Stimulated activated CD4-positive, alpha-beta T cell treated with anti-CD3 and anti-CD28 coated beads, TNF-alpha, amount 100 ng/mL, for 24 hours (primary cell): ENCODE measurements at regions not wholly inside any gene's neighbourhood (a gene's known extent, or its start where the extent isn't known, plus 50 kb on each side); places are given as distances from the start of the nearest gene placed in this dataset.
"Not testable (repeated sequence)": the region's sequence is repeated elsewhere in the genome, so short reads cannot be mapped to it uniquely, and the experiment has no call there.

ENCODE experiments used
- DNase-seq, 3 experiments: peaks; one replicate each; pipeline ENCODE4 v3.0.0-alpha.2; 2020; ENCODE audit warnings: low read depth in 3 of 3

DNA sequence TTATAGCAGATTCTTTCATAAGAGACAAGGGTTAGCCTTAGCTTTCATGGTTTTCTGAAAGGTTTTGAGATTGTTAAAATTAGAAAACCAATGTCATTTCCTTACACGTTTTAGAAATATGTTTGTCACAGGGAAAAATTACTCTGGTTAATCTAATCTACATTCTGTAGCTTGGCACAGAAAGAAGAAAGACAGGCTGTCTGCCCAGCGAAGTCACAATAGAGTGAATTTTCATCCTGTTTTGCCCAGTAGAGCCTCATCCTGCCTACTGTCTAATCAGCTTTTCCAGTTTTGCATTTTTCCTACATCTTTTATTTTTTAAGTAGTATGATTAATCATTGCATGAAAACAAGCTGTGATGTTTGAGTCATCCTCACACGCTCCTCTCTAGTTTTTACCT, 688.8 kb downstream of the MTRR start:
- no peak for DNase-seq

DNA sequence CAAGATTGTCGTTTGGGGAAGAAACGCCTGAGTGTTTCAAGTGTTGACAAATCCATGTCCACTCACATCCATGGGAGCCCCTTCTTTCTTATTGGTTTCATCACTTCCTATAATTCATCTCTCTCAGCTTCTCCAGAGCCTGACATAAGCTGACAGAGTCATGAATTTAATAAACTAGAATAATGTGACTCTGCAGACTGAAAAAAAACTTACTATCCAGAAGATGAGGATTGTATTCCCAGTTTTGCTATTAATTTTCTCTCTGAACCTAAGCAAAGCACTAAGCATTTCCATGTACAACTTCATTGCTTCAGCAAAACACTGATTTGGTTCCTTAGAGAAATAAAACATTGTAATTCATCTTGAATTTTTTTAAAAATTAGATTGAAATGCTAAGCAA, 691.8 kb downstream of the MTRR start:
- no peak for DNase-seq

DNA sequence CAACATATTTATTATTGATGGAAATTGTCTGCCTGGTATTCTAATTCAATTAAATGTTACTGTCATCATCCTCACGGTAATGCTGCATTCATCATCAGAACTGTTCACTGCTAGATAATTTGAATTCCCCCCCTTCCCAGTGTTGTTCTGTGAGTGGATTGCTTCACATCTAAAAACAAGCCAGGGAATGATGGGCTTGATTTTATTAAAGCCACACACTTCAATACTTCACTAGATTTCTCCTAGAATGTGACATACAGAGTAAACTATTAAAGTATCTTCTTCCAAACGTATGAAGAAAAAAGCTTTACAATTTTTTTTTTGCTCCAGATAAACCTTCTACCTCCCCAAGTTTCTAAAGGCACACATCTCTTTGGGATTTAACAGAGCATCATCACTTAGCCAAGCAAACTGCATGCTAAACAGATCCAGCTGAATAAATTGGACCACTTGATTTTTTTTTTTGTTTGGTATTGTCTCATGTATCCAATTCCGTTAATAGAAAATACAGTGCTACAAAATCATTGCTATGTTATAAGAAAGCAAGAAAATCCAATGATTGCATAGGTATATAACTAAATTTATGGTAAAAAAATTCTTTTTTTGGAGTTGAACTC, 692.4 kb downstream of the MTRR start:
- no peak for DNase-seq

DNA sequence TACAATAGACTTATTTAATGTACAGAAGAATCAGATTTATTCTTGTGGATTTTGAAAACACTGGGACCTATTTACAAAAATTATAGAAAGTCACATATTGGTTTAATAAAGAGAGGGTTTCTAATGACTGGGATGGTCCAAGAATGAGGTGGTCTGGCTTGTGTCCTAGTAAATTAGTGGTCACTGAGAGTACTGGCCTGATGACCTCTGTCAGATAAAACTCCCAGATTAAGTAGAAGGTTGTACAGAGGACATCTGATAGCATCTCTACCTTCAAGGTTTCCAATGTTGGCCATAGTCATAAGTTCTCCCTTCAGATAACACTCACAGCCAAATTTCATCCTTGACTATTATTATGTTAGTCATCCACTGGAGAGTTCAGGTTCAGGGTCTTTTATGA, 692.9 kb downstream of the MTRR start:
- DNase-seq = no peak

DNA sequence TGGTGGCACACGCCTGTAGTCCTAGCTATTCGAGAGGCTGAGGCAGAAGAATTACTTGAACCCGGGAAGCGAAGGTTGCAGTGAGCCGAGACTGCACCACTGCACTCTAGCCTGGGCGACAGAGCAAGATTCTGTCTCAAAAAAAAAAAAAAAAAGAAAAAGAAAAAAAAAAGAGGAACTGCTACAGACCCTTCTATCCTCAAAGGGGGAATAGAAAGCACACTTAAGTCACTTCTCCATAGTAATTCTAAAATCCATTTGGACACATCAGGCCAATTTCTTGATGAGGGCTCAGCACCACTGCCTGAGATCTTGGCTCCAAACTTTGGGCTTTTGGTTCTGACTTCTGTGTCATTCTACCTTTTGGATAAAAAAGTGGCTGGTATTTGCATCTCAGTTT, 694.6 kb downstream of the MTRR start:
- not testable (repeated sequence) for DNase-seq

DNA sequence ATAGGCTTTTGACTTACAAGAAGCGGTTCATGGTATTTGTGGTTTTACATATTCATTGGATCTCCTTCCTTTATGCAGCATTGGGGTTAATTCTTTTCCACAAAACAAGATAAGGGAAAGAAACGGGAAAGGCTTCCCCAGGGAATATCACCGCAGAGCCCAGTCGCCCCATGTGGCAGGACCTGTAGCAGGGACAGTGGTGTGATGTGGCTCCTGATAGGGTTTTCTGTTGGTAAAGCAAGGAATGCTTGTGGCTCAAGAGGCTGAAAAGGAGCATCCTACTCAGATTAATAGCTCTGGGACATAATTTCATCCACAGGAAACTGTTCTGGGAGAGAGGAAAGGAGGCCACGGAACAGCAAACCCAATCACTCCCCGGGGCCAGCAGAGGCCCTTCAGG, 699.9 kb downstream of the MTRR start:
- no peak for DNase-seq

DNA sequence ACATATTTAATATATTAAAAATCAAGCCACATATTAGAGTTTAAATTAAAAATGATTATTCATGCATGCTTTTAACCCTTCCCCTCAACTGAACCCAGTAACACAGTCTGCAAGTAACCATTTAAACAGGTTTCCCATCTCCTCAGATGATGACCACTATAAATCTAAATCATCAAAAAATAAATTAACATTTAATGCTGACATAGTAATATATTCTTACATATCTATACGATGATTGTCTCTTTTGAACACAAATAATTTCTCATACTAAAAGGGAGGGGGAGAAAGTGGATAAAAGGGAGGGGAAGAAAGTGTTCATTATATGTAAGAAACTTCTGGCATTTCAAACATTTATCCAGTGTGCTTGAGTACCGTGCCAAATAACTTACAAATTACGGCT, 701.6 kb downstream of the MTRR start:
- DNase-seq = no peak

DNA sequence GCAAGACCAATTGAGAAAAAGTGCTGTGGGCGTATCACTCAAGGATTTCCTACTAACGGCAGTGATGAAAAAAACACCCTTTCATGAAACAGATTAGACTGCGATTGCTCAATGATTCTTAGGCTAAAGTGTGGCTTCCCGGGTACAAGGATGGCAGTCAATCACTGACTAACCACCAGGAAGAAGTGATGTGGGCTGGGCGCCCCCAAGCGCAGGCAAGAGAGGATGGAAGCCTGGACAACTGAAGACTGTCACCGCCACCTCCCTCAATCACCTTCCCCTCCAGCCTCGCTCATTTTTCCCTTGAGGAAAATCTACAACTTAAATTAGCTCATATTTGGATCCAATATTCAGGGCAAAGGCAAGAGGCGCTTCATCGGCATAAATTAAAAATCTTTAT, 707.2 kb downstream of the MTRR start:
- no peak for DNase-seq

DNA sequence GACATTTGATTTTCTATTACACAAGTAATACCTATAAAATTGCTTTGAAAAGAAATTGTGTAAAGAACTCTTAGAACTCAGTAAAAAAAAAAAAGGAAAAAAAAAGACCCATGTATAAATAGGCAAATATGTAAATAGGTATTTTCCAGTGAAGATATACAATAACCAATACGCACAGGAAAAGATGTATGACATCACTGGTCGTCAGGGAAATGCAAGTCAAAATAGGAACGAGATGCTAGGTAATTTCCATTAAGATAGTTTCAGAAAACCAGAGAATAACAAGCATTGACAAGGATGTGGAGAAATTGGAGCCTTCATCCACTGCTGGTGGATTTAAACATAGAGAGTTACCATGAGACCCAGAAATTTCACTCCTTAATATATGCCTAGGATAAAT, 708.8 kb downstream of the MTRR start:
- DNase-seq = no peak

DNA sequence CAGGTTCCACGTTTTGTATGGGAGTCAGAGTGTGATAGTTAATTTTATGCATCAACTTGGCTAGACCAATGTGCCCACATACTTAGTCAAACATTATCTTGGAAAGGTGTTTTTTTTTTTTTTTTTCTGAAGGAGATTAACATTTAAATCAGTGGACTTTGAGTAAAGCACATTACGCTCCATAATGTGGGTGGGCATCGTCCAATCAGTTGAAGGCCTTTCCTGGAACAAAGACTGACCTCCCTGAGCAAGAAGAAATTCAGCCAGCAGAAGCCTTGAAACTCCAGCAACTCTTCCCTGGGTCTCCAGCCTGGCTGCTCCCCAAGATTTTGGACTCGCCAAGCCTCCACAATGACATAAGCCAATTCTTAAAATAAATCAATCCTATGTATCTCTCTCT, 711.4 kb downstream of the MTRR start:
- no peak for DNase-seq

DNA sequence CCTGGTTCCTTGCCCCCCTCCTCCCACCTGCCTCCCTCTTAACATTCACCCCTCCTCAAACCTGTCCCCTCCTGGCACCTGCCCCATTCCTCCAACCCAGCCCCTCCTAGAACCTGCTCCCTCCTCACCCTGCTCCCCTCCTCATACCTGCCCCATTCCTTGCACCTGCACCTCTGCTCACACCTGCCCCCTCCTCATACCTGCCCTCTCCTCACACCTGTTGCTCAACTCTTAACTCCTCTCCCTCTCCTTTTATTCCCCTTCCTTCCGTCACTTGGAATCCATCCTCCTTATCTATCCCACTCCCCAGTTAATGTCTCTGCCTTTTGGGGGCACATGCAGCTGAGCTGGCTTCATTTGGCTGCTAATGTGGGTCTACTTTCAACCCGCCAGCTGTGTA, 712.1 kb downstream of the MTRR start:
- DNase-seq = no peak

DNA sequence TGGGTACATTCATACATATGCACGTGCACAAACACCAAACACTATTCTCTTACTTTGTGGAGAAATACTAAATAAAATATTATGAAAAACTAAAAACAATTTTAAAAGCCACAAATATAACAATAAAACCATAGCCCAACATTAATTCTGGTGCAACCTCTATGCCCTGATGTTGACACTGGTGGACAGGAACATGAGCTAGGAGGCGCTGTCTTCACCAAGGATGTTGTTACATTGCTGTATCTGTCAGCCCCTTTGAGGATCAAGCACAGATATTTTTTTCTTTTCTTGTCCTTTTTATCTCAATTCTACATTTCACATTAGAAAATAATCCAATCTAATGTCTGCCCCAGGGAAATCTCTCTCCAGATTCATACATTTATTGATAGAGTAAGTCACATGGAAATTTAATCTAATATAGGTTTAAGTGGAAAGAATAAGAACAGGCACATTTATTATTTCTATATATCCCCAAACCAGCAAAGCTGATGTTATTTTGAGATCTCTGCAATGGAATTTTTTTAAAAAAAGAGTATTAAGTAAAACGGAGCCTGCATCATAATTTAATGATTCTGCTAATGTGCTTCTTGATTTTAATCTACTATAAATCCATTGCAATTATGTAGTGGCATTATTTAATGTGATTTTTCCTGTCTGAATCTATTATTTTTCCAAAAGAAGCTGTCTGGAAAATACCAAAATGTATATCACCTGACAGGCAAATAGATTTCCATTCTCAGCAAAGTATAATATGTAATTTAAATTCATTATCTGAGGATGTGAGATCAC, 716.5 kb downstream of the MTRR start:
- DNase-seq = no peak

DNA sequence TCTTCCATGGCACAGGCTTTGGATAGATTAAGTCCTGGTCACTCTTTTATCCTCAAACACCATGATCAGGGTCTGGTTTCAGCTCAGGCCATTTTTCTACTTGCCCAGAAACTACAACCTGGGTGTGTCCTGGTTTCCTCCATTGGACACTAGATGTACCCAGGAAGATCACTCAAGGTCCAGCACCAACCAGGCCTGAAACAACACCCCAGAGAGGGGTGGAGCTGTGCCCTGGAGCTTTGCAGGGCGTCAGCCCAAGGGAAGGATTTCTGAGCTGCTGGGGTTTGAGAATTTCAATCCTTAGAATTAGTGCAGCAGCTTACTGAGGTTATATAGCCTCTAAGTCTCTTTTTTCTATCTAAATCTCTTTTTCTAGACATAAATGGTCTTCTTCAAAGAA, 722.0 kb downstream of the MTRR start:
- DNase-seq = no peak

DNA sequence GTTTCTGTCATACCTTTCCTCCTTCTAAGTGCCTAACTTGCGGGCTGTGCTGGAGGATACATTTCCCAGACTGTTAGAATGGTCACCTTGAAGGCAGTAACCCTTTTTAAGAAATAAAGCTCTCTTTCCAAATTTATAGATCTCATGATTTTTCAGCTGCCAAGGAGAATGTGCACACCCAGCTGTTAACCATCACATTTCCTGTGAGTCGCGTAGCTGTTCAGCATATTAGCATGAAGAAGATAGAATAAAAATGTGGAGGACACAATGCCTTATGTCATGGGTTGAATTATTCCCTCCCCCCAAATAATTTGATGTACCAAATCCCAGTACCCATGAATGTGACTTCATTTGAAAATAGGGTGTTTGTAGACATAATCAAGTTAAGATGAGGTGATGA, 729.4 kb downstream of the MTRR start:
- DNase-seq = no peak

DNA sequence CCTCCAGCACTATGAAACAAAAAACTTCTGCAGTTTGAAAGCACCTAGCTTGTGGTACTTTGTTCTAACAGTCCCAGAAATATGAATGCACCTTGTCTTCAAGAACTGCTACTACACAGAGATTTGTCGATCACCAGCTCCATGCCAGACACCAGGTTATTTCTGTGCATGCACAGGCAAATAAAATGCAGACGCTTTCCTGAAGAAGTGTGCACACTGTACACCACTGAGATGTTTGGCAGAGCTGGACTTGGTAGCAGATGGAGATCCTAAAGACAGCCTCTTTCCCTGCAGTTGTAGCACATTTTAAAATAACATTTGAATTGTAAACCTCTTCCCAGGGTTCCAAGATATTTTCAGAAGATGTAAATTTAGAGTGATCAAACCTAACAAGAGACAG, 730.0 kb downstream of the MTRR start:
- DNase-seq = no peak

DNA sequence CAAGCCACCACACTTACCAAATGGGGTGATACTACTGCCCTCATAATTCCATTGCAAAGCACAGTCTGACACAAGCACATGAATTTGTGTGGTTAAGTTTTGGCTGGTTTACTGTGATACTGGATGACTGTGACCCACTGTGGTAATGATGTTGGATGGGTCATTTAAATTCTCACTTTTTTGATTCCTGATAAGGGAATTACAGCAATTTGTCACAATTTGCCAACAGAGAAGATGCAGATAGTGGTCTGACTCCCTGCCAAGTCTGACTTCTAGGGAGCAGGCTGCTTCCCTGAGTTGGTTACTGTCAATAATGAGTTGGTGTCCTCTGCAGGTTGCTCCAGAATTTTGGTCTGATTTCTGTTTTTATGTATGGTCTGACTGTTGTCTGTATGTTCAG, 731.9 kb downstream of the MTRR start:
- DNase-seq = no peak

DNA sequence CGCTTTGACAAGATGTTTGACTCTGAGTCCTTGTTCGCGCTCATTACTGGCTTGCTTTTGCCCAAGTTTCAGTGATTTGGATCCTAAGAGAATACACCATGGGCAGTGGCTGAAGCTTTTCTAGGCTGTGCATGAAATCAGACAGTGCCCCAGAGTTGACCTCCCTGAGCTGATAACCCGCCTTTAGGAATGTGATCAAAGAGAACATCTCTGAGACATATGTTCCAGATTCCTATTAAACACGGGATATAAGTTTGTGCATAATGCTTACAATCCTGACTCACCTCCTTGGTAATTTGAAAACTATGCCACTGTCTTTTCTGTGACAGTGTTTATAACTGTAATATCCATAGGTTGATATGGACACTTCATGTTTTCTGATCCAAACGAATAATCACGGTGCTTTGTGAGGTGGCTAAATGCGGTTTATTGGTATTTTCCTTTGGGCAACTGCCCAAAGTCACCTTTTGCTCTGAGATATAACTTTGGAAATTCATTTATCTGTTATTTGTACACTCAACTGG, 732.9 kb downstream of the MTRR start:
- DNase-seq = no peak

DNA sequence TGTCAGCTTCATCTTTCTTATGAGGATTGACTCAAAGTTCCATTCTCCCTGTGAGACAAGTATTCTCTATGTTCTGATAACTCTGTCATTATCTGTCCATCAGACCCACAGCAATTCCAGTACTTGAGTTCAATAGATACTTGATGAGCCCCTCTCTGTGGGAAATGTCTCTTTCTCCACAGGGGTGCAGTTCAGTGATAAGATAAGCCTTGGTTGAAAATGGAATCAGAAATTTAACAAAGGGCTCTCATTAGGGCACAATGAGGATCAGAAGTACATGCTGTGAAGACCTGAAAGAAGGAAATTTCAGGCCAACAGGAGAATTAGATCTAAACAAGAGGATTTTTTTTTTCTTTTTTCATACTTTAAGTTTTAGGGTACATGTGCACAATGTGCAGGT, 737.3 kb downstream of the MTRR start:
- no peak for DNase-seq

DNA sequence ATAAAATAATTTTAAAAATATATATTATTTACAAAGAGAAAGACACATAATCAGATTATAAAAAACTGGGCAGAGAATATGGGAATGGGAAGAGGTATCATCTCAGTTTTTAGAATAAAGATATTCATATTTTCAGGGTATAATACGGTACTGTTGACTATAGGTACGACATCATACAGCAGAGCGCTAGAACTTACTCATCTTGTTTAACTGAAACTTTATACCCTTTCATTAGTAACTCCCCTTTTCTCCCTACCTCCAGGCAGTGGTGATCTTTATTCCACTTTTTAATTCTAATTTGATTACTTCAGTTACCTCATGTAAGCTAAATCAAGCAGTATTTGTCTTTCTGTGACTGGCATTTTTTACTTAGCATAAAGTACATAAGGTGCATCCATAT, 742.1 kb downstream of the MTRR start:
- no peak for DNase-seq

DNA sequence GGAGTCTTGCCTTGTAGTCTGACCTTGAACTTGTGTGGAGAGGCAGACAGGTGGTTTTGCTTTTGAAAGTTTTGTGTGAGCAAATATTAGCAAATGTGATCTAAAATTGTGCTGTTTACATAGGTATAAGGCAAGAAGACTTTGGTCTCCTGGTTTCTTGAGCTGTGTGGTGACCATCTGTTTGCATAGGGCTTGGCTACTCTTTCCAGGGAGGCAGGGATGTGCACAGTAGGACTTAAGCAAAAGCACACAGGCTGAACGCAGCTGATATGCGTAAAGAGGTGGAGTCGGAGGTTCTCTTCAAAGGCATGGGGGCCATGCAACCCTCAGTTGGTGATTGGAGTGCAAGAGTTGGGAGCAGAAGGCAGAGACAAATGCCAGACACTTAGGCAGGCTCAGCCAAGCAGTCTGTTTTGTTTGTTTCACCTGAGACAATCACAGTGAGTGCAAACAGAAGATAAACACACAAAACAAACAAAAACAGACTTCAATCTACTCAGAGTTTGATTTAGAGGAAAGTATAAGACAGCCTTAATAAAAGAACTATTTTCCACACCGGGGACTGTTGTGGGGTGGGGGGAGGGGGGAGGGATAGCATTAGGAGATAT, 744.2 kb downstream of the MTRR start:
- no peak for DNase-seq

DNA sequence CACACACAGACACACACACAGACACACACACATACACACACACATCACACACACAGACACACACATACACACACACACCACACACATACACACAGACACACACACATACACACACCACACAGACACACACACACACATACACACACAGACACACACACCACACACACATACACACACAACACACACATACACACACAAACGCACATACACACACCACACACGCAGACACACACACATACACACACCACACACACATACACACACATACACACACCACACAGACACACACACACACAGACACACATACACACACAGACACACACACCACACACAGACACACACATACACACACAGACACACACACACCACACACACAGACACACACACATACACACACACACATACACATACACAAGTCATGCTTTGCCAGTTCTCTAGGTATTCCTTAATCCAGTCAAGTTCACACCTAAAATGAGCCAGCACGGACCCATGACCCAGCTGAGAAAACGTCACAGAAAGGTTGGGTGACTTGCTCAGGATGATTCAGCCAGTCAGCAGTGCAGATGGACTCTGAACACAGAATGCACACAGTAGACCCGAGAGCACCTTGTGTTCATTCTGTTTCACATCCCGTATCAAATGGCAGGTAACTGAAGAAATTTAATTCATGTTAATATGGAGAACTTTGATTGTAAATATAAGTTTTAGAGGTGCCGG, 746.4 kb downstream of the MTRR start:
- no peak for DNase-seq

DNA sequence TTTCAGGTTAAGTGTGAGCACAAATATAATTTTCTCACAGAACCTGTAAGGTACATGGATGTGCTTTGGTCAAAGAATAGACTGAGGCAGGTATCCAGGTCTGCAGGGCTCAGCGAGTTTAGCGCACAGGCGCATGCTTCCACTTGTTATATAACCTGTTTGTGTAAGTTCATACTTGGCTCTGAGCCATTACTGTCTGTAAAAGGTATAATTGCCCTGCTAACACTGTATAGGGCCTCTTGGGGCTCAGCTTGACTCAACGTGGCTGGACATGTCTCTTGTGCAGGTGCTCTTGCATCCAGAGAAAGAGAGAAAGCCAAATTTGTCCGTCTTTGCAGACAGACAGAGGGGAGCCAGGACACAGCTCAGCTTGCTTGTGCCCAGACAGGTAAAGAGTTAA, 759.6 kb downstream of the MTRR start:
- DNase-seq = no peak

DNA sequence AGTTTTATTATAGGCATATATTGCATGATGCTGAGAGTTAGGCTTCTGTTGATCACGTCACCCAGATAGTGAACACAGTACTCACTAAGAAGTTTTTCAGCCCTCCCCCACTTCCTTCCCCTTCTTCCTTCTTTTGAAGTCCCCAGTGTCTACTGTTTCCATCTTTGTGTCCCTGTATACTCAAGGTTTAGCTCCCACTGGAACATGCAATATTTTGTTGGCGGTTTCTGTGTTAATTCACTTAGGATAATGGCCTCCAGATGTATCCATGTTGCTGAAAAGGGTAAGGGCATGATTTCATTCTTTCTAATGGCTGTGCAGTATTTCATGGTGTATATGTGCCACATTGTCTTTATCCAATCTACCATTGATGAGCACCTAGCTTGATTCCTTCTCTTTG, 764.3 kb downstream of the MTRR start:
- DNase-seq = no peak
